ENCODE measurements at regions not wholly inside any gene's neighbourhood (a gene's known extent, or its start where the extent isn't known, plus 50 kb on each side); places are given as distances from the start of the nearest gene placed in this dataset.

GRCh38 chrX:125894947-125895346, 271.1 kb downstream of the DCAF12L2 start:
- DNase-seq (ENCODE audit: low spot score) (no peak), ATAC-seq (no peak)
- 4% methylated on average over 4 of the region's 4 CpGs for WGBS (ENCODE audit: low lambda C conversion rate)

More at GRCh38 chrX:125894947-125895346, 271.1 kb downstream of the DCAF12L2 start:
- in situ Hi-C loops (cut with HindIII; ENCODE audit: extremely low pct_ligation_motif_present, low pct_unique_long_range_greater_than_20kb): no loop called here
- H3K36me3 ChIP-seq (replicated peaks in 1 of 2; ENCODE audit: control insufficient read depth in 1 of 2, insufficient read depth in 2 of 2, low read length in 2 of 2): no peaks in the 10 kb centered on the region
- H2AFZ ChIP-seq (ENCODE audit: low read length): no peak overlapping the region
- H3K27me3 ChIP-seq (ENCODE audit: control insufficient read depth in 1 of 2, insufficient read depth in 2 of 2, low read length in 2 of 2): no peaks in the 10 kb centered on the region
- H4K20me1 ChIP-seq (ENCODE audit: insufficient read depth, low read length): no peaks in the 10 kb centered on the region
- no TSS peak for BruUV-seq (replicated peaks)
- intact Hi-C loops (cut with micrococcal nuclease; ENCODE audit: unreplicated experiment): no loop called here
- no peak for FAIRE-seq
- ChIA-PET POLR2A (no interaction called here), CTCF (ENCODE audit: low intra/inter-chr PET ratio, low total read pairs) (no interaction called here)
- no peak overlapping the region for H3K27ac ChIP-seq (ENCODE audit: extremely low read length, insufficient read depth, low read length)
- H3K4me2 ChIP-seq (ENCODE audit: low read depth, low read length): no peak overlapping the region
- H3K9me3 ChIP-seq (ENCODE audit: low read length): peaks cover 49% of the 10 kb centered on the region
- H3K4me3 ChIP-seq (replicated peaks in 1 of 3; ENCODE audit: insufficient read depth in 1 of 3, low read depth in 2 of 3, low read length in 3 of 3): no peak overlapping the region
- H3K79me2 ChIP-seq (ENCODE audit: insufficient read depth, low read length): no peaks in the 10 kb centered on the region
- TF ChIP-seq ZFP37 (CRISPR knock-in tag; IDR thresholded peaks at IDR 0.05; ENCODE audit: borderline replicate concordance): no peak
- no peak for TF ChIP-seq DMTF1 (CRISPR knock-in tag; IDR thresholded peaks at IDR 0.05)
- no peak for TF ChIP-seq AHDC1 (CRISPR knock-in tag; IDR thresholded peaks at IDR 0.05; ENCODE audit: borderline replicate concordance)
- no peak for TF ChIP-seq TARDBP (CRISPR knock-in tag; IDR thresholded peaks at IDR 0.05)
- H3K4me1 ChIP-seq (ENCODE audit: insufficient read depth, low read length): no peaks in the 10 kb centered on the region
- H3K9ac ChIP-seq (ENCODE audit: insufficient read depth, low read depth, low read length): no peak overlapping the region
